ENCODE measurements at regions not wholly inside any gene's neighbourhood (a gene's known extent, or its start where the extent isn't known, plus 50 kb on each side); places are given as distances from the start of the nearest gene placed in this dataset.

DNA sequence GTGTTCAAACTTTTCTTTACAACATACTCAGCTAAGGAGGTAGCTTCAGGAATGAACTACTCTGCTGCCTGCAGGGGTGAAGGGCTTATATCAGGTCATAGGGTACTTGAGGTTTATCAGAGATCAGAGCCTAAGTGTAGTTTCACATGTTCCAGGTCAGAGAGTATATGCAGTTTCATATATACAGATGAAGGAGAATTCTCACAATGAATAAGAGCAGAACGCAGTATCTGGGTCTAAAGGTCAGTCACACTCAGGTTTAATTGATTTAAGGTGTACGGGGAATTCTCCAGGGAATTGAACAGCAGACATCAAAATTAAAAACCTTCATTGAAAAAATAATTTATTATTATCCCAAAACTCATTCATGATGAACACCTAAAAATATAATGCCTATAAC is 700.6 kb downstream of the TECRL start:
- TF ChIP-seq, protein P1, sequence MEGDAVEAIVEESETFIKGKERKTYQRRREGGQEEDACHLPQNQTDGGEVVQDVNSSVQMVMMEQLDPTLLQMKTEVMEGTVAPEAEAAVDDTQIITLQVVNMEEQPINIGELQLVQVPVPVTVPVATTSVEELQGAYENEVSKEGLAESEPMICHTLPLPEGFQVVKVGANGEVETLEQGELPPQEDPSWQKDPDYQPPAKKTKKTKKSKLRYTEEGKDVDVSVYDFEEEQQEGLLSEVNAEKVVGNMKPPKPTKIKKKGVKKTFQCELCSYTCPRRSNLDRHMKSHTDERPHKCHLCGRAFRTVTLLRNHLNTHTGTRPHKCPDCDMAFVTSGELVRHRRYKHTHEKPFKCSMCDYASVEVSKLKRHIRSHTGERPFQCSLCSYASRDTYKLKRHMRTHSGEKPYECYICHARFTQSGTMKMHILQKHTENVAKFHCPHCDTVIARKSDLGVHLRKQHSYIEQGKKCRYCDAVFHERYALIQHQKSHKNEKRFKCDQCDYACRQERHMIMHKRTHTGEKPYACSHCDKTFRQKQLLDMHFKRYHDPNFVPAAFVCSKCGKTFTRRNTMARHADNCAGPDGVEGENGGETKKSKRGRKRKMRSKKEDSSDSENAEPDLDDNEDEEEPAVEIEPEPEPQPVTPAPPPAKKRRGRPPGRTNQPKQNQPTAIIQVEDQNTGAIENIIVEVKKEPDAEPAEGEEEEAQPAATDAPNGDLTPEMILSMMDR (IDR thresholded peaks at IDR 0.05): no peak

DNA sequence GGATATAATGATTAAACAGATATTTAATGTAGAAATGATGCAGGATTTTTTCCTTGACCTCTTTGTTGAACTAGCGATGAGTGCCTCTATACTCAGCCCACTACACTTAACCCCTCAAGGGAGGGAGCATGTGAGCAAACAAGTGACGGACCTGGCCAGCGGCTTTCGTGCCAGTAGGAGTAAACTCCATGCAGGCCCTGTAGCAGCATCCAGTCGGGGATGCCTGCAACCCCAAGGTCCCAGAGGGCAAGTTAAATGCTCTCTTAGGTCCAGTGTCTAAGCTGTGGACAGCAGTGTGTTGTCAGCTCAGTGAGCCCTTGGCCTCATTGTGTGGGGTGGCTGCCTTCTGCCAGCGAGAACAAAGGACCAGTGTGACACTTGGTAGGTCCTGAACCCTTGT is 708.7 kb downstream of the TECRL start:
- intact Hi-C loops (cut with DNase I): no loop called here
- no peak for DNase-seq
- Histone ChIP-seq H3K4me1 (no peaks in the 10 kb centered on the region), H3K4me3 (no peak overlapping the region), H3K27me3 (ENCODE audit: low read depth) (no peaks in the 10 kb centered on the region), H3K36me3 (no peaks in the 10 kb centered on the region), H3K27ac (no peak overlapping the region), H3K9me3 (no peaks in the 10 kb centered on the region)
- TF ChIP-seq, protein P1 (IDR thresholded peaks at IDR 0.05): no peak
- ATAC-seq: no peak

More for the DNA sequence above, 700.6 kb downstream of the TECRL start:
- no peaks in the 10 kb centered on the region for H3K9me3 ChIP-seq
- intact Hi-C loops (cut with DNase I): no loop called here
- no peaks in the 10 kb centered on the region for H3K36me3 ChIP-seq
- no peak for ATAC-seq
- no peak overlapping the region for H3K27ac ChIP-seq
- DNase-seq: no peak
- H3K4me3 ChIP-seq: no peak overlapping the region
- no peaks in the 10 kb centered on the region for H3K27me3 ChIP-seq (ENCODE audit: low read depth)
- no peaks in the 10 kb centered on the region for H3K4me1 ChIP-seq

DNA sequence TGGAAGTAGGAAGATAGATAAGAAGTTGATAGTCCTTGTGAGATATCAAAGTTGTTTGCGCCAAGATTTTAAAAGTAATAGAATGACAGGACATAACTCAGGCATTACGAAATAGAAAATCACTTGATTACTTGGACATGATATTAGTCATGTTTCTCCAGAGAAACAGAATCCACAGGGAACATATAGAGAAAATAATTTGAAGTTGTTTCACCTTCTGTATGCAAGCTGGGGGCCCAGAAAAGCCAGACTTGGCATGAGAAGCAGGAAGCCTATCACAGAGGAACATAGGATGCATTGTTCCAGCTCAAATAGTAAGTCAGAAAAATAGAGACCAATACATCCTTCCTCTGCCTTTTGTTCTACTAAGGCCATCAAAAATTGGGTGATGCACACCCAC is 715.9 kb downstream of the TECRL start:
- ATAC-seq: no peak
- TF ChIP-seq, protein P1 (IDR thresholded peaks at IDR 0.05): no peak
- no peaks in the 10 kb centered on the region for H3K9me3 ChIP-seq
- no peak for DNase-seq
- H3K4me3 ChIP-seq: no peak overlapping the region
- no peaks in the 10 kb centered on the region for H3K27me3 ChIP-seq (ENCODE audit: low read depth)
- intact Hi-C loops (cut with DNase I): no loop called here
- H3K36me3 ChIP-seq: no peaks in the 10 kb centered on the region
- H3K27ac ChIP-seq: no peak overlapping the region
- no peaks in the 10 kb centered on the region for H3K4me1 ChIP-seq

DNA sequence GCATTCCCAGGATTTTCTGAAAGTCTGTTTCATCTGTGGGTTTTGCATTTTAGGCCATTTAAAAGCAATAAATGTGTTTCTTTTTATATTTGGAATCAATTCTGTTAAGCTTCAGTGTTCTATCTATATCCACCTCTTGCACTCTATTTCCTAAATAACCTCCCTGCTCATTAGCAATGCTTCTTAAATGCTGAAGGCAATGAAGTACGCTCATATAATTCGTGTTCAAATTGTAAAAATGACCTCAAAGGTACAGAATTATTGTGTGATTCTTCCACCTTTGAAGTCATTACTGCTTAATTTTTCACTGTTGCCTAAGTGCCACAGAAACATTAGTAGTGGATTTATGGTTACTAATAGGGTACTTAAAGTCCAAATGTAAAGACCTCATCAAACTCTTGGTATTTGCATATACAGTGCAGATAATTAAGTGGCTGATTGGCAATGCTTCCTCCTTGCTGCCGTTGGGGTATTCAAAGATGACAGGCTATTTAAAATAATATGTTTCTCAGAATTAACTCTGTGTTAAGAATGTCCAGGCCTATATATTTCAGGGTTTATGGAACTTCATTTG is 730.8 kb downstream of the TECRL start:
- no peak overlapping the region for H3K27ac ChIP-seq
- no peaks in the 10 kb centered on the region for H3K4me1 ChIP-seq
- TF ChIP-seq, protein P1 (IDR thresholded peaks at IDR 0.05): no peak
- no peaks in the 10 kb centered on the region for H3K36me3 ChIP-seq
- H3K9me3 ChIP-seq: no peaks in the 10 kb centered on the region
- intact Hi-C loops (cut with DNase I): no loop called here
- ATAC-seq (no peak), DNase-seq (no peak)
- no peak overlapping the region for H3K4me3 ChIP-seq
- no peaks in the 10 kb centered on the region for H3K27me3 ChIP-seq (ENCODE audit: low read depth)

DNA sequence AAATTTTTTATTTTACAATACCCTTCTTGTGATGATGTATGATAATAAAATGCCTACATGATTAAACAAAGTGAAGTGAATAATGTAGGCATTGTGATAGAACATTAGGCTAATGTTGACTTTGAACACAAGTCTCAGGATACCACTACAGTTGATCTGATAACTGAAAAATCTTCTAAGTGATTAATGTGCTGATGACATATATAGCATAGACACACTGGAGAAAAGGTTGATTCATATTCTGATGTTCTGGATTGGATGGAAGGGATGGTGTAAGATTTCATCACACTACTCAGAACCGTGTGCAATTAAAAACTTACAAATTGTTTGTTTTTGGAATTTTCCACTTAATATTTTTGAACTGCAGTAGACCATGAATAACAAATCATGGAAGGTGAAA is 738.5 kb downstream of the TECRL start:
- H3K4me1 ChIP-seq: no peaks in the 10 kb centered on the region
- no peaks in the 10 kb centered on the region for H3K36me3 ChIP-seq
- H3K27me3 ChIP-seq (ENCODE audit: low read depth): no peaks in the 10 kb centered on the region
- no peak overlapping the region for H3K4me3 ChIP-seq
- ATAC-seq (no peak), DNase-seq (no peak)
- no peak overlapping the region for H3K27ac ChIP-seq
- intact Hi-C loops (cut with DNase I): no loop called here
- H3K9me3 ChIP-seq: no peaks in the 10 kb centered on the region
- TF ChIP-seq, protein P1 (IDR thresholded peaks at IDR 0.05): no peak

DNA sequence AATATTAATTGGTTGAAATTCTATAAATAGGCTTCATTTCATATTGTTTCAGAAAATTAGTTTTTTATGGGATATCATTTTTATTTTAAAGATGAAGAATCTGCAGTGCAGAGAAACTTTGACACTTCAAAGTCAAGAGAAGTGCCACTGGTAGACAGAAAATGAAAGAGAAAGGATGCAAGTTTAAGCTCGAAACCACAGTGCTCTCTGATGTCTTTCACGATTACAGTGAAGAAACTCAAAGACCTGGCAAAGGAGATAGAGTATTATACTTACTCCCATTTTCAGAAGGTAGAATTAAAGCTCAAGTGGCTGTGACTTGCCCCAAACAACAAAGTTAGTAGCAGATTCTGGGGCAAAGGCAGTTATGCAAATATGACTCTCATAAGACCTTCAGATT is 745.4 kb downstream of the TECRL start:
- H3K4me1 ChIP-seq: no peaks in the 10 kb centered on the region
- H3K27me3 ChIP-seq (ENCODE audit: low read depth): no peaks in the 10 kb centered on the region
- TF ChIP-seq, protein P1 (IDR thresholded peaks at IDR 0.05): no peak
- H3K4me3 ChIP-seq: no peak overlapping the region
- no peak for DNase-seq
- peaks cover 5% of the 10 kb centered on the region for H3K9me3 ChIP-seq
- no peak for ATAC-seq
- H3K27ac ChIP-seq: no peak overlapping the region
- H3K36me3 ChIP-seq: no peaks in the 10 kb centered on the region
- intact Hi-C loops (cut with DNase I): no loop called here

Data from lower lobe of right lung (tissue), 2 donors.